ENCODE measurements at regions not wholly inside any gene's neighbourhood (a gene's known extent, or its start where the extent isn't known, plus 50 kb on each side); places are given as distances from the start of the nearest gene placed in this dataset.

DNA sequence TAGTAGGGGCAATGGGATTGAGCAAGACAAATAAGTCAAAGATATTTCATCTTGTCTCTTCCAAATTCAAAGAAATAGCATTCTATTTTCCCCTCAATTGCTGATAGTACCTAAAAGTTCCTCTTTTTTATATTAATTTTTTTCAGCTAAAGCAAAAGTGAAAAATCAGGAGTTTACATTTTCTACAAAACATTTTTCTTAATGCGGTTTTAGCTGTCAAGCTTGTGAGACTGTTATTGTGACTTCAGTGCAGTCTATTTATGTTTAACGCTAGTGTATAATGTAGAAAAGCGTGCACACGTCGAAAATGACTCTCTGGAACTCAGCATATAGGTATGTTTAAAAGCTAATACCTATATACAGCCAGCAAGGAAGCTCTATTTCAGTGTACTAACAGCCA, 119.8 kb downstream of the BTBD3 start (continued):
- TF ChIP-seq, protein P1, sequence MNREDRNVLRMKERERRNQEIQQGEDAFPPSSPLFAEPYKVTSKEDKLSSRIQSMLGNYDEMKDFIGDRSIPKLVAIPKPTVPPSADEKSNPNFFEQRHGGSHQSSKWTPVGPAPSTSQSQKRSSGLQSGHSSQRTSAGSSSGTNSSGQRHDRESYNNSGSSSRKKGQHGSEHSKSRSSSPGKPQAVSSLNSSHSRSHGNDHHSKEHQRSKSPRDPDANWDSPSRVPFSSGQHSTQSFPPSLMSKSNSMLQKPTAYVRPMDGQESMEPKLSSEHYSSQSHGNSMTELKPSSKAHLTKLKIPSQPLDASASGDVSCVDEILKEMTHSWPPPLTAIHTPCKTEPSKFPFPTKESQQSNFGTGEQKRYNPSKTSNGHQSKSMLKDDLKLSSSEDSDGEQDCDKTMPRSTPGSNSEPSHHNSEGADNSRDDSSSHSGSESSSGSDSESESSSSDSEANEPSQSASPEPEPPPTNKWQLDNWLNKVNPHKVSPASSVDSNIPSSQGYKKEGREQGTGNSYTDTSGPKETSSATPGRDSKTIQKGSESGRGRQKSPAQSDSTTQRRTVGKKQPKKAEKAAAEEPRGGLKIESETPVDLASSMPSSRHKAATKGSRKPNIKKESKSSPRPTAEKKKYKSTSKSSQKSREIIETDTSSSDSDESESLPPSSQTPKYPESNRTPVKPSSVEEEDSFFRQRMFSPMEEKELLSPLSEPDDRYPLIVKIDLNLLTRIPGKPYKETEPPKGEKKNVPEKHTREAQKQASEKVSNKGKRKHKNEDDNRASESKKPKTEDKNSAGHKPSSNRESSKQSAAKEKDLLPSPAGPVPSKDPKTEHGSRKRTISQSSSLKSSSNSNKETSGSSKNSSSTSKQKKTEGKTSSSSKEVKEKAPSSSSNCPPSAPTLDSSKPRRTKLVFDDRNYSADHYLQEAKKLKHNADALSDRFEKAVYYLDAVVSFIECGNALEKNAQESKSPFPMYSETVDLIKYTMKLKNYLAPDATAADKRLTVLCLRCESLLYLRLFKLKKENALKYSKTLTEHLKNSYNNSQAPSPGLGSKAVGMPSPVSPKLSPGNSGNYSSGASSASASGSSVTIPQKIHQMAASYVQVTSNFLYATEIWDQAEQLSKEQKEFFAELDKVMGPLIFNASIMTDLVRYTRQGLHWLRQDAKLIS (CRISPR knock-in tag; IDR thresholded peaks at IDR 0.05; ENCODE audit: borderline replicate concordance): no peak
- TF ChIP-seq, protein P2, sequence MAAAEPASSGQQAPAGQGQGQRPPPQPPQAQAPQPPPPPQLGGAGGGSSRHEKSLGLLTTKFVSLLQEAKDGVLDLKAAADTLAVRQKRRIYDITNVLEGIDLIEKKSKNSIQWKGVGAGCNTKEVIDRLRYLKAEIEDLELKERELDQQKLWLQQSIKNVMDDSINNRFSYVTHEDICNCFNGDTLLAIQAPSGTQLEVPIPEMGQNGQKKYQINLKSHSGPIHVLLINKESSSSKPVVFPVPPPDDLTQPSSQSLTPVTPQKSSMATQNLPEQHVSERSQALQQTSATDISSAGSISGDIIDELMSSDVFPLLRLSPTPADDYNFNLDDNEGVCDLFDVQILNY (CRISPR knock-in tag; IDR thresholded peaks at IDR 0.05): no peak
- TF ChIP-seq, protein P3, sequence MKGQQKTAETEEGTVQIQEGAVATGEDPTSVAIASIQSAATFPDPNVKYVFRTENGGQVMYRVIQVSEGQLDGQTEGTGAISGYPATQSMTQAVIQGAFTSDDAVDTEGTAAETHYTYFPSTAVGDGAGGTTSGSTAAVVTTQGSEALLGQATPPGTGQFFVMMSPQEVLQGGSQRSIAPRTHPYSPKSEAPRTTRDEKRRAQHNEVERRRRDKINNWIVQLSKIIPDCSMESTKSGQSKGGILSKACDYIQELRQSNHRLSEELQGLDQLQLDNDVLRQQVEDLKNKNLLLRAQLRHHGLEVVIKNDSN (CRISPR knock-in tag; IDR thresholded peaks at IDR 0.05): no peak
- TF ChIP-seq SMAD4 (CRISPR knock-in tag; IDR thresholded peaks at IDR 0.05): no peak
- TF ChIP-seq, protein P4, sequence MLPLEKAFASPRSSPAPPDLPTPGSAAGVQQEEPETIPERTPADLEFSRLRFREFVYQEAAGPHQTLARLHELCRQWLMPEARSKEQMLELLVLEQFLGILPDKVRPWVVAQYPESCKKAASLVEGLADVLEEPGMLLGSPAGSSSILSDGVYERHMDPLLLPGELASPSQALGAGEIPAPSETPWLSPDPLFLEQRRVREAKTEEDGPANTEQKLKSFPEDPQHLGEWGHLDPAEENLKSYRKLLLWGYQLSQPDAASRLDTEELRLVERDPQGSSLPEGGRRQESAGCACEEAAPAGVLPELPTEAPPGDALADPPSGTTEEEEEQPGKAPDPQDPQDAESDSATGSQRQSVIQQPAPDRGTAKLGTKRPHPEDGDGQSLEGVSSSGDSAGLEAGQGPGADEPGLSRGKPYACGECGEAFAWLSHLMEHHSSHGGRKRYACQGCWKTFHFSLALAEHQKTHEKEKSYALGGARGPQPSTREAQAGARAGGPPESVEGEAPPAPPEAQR (CRISPR knock-in tag; IDR thresholded peaks at IDR 0.05): no peak
- no peak for TF ChIP-seq ZNF317 (CRISPR knock-in tag; IDR thresholded peaks at IDR 0.05; ENCODE audit: borderline replicate concordance, low read depth)
- TF ChIP-seq SOX15 (CRISPR knock-in tag; IDR thresholded peaks at IDR 0.05): no peak

DNA sequence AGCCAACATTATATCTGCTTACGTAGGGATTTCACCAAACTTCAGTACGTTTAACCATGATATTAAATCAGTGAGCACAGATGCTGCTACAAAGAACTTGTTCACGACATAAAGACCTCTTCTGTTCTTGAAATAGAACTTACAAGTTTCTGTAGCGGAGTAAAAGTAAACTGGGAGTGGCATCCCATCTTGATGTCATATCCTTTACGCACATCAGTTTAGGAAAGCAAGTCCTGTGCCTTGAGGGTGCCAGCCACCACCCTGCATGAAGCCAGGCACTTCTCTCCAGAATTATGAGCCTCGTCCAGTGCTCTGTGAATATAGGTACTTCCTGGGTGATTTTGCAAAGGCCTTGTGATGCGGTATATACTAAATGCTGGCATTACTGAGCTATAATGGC, 122.6 kb downstream of the BTBD3 start:
- no peak overlapping the region for H3K4me3 Mint-ChIP-seq
- DNase-seq (ENCODE audit: low spot score) (no peak), ATAC-seq (no peak)
- H3K9me3 Mint-ChIP-seq: no peaks in the 10 kb centered on the region
- no peaks in the 10 kb centered on the region for H3K27me3 Mint-ChIP-seq (ENCODE audit: low read depth)
- ChIA-PET POLR2A (no interaction called here), CTCF (interaction anchor here (1.7 kb wide), 1 partner anchor 28 kb away, joined by 4 read pairs; no protein-coding TSS in a partner anchor)
- no peaks in the 10 kb centered on the region for H3K36me3 Mint-ChIP-seq
- H3K4me1 Mint-ChIP-seq: 0 out of 2 replicates have a peak, but pooled peaks cover 3% of the 10 kb centered on the region
- TF ChIP-seq SP1 (CRISPR knock-in tag; conservative IDR thresholded peaks at IDR 0.05): no peak
- TF ChIP-seq SMAD4 (CRISPR knock-in tag; IDR thresholded peaks at IDR 0.05): no peak
- TF ChIP-seq, protein P5, sequence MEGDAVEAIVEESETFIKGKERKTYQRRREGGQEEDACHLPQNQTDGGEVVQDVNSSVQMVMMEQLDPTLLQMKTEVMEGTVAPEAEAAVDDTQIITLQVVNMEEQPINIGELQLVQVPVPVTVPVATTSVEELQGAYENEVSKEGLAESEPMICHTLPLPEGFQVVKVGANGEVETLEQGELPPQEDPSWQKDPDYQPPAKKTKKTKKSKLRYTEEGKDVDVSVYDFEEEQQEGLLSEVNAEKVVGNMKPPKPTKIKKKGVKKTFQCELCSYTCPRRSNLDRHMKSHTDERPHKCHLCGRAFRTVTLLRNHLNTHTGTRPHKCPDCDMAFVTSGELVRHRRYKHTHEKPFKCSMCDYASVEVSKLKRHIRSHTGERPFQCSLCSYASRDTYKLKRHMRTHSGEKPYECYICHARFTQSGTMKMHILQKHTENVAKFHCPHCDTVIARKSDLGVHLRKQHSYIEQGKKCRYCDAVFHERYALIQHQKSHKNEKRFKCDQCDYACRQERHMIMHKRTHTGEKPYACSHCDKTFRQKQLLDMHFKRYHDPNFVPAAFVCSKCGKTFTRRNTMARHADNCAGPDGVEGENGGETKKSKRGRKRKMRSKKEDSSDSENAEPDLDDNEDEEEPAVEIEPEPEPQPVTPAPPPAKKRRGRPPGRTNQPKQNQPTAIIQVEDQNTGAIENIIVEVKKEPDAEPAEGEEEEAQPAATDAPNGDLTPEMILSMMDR (IDR thresholded peaks at IDR 0.05): no peak
- TF ChIP-seq FOXK1 (CRISPR knock-in tag; IDR thresholded peaks at IDR 0.05): no peak
- no peak for TF ChIP-seq ZNF263 (CRISPR knock-in tag; IDR thresholded peaks at IDR 0.05; ENCODE audit: low read depth)
- TF ChIP-seq NR1H2 (CRISPR knock-in tag; IDR thresholded peaks at IDR 0.05): no peak
- TF ChIP-seq, protein P6, sequence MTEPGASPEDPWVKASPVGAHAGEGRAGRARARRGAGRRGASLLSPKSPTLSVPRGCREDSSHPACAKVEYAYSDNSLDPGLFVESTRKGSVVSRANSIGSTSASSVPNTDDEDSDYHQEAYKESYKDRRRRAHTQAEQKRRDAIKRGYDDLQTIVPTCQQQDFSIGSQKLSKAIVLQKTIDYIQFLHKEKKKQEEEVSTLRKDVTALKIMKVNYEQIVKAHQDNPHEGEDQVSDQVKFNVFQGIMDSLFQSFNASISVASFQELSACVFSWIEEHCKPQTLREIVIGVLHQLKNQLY (CRISPR knock-in tag; IDR thresholded peaks at IDR 0.05): no peak
- no peak for TF ChIP-seq TEAD4 (CRISPR knock-in tag; IDR thresholded peaks at IDR 0.05)
- no peak for TF ChIP-seq NR3C1 (CRISPR knock-in tag; conservative IDR thresholded peaks at IDR 0.05; ENCODE audit: low read depth)
- TF ChIP-seq, protein P7, sequence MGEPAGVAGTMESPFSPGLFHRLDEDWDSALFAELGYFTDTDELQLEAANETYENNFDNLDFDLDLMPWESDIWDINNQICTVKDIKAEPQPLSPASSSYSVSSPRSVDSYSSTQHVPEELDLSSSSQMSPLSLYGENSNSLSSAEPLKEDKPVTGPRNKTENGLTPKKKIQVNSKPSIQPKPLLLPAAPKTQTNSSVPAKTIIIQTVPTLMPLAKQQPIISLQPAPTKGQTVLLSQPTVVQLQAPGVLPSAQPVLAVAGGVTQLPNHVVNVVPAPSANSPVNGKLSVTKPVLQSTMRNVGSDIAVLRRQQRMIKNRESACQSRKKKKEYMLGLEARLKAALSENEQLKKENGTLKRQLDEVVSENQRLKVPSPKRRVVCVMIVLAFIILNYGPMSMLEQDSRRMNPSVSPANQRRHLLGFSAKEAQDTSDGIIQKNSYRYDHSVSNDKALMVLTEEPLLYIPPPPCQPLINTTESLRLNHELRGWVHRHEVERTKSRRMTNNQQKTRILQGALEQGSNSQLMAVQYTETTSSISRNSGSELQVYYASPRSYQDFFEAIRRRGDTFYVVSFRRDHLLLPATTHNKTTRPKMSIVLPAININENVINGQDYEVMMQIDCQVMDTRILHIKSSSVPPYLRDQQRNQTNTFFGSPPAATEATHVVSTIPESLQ (CRISPR knock-in tag; IDR thresholded peaks at IDR 0.05): no peak
- no peak for TF ChIP-seq NFE2L1 (CRISPR knock-in tag; IDR thresholded peaks at IDR 0.05)
- TF ChIP-seq, protein P8, sequence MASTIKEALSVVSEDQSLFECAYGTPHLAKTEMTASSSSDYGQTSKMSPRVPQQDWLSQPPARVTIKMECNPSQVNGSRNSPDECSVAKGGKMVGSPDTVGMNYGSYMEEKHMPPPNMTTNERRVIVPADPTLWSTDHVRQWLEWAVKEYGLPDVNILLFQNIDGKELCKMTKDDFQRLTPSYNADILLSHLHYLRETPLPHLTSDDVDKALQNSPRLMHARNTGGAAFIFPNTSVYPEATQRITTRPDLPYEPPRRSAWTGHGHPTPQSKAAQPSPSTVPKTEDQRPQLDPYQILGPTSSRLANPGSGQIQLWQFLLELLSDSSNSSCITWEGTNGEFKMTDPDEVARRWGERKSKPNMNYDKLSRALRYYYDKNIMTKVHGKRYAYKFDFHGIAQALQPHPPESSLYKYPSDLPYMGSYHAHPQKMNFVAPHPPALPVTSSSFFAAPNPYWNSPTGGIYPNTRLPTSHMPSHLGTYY (CRISPR knock-in tag; IDR thresholded peaks at IDR 0.05): no peak
- TF ChIP-seq, protein P4 (CRISPR knock-in tag; IDR thresholded peaks at IDR 0.05): no peak
- no peak for TF ChIP-seq FOXJ3 (CRISPR knock-in tag; IDR thresholded peaks at IDR 0.05; ENCODE audit: borderline replicate concordance)
- TF ChIP-seq, protein P3 (CRISPR knock-in tag; IDR thresholded peaks at IDR 0.05): no peak
- no peak for TF ChIP-seq JAZF1 (CRISPR knock-in tag; IDR thresholded peaks at IDR 0.05)
- no peak for TF ChIP-seq MXD4 (CRISPR knock-in tag; IDR thresholded peaks at IDR 0.05; ENCODE audit: borderline replicate concordance)
- no peak overlapping the region for H3K27ac Mint-ChIP-seq

Data from WTC11 (cell line).